A549 (cell line): ENCODE measurements at regions not wholly inside any gene's neighbourhood (a gene's known extent, or its start where the extent isn't known, plus 50 kb on each side); places are given as distances from the start of the nearest gene placed in this dataset.
A peak's percentile ranks its signal among the peaks of the same experiment; 100 is the strongest.

Experiments used
- ATAC-seq, 2 experiments: fragments of 200-7000 bp in 1 of 2; fragments of >200 bp in 1 of 2; cut with Nextera tagmentation in 1 of 2; cut with Tn5 transposase in 1 of 2; 3 replicates each; pipeline versions ENCODE4 v1.8.0 to v1.9.1; 2018 to 2020; ENCODE audit warnings: mild to moderate bottlenecking in 1 of 2, moderate library complexity in 1 of 2
- CTCF ChIA-PET: fragments of 300-600 bp; sonication (Branson Sonifier 250); formaldehyde crosslinking; extraction: SDS; loops from one replicate; lab custom pipeline; 2021; ENCODE audit warnings: antibody characterized with exemption, inconsistent platforms; lab: Yijun Ruan, JAX
- POLR2A ChIA-PET: fragments of 350-600 bp; formaldehyde crosslinking; extraction: SDS; loops from one replicate; lab custom pipeline; 2021; ENCODE audit warnings: antibody characterized with exemption, inconsistent platforms; lab: Yijun Ruan, JAX
- DNase-seq, 2 experiments: peaks; one replicate each; pipeline versions ENCODE4 v3.0.0 to v3.0.0-alpha.2; 2011 to 2016; ENCODE audit warnings: low read depth in 1 of 2, low spot score in 1 of 2
- FAIRE-seq: peaks from 2 replicates; lab custom pipeline; 2011; peaks lifted over from hg19 to GRCh38; lab: Jason Lieb, UNC
- H3K27ac ChIP-seq, 2 experiments: fragments of >200 bp; sonication (Bioruptor Twin); formaldehyde crosslinking; 3 replicates each; pipeline ENCODE4 v1.5.1; 2016 to 2017
- H3K4me1 ChIP-seq: fragments of >200 bp; sonication (Bioruptor Twin); formaldehyde crosslinking; 3 replicates; pipeline ENCODE4 v1.6.1; 2016
- H3K4me2 ChIP-seq: fragments of >200 bp; sonication (Bioruptor Twin); formaldehyde crosslinking; 3 replicates; pipeline ENCODE4 v1.6.1; 2016
- H3K4me3 ChIP-seq: fragments of >200 bp; sonication (Bioruptor Twin); formaldehyde crosslinking; 3 replicates; pipeline ENCODE4 v1.5.1; 2016
- H3K9me3 ChIP-seq: fragments of >200 bp; sonication (Bioruptor Twin); formaldehyde crosslinking; 3 replicates; pipeline ENCODE4 v1.6.1; 2016
- BCL3 ChIP-seq: fragments of >200 bp; sonication (Bioruptor Twin); formaldehyde crosslinking; IDR thresholded peaks from 3 replicates; pipeline ENCODE4 v1.6.1; 2016
- CBX8 ChIP-seq: fragments of 200-600 bp; sonication (generic); IDR thresholded peaks from 2 replicates; pipeline ENCODE4 v1.6.1; 2016
- CEBPB ChIP-seq, 2 experiments: fragments of >200 bp in 1 of 2; sonication (Bioruptor Twin) in 1 of 2; formaldehyde crosslinking in 1 of 2; IDR thresholded peaks; 2 replicates each; pipeline ENCODE4 v1.6.1; 2012 to 2016
- CHD4 ChIP-seq: fragments of 200-600 bp; sonication (generic); IDR thresholded peaks from 2 replicates; pipeline ENCODE4 v1.6.1; 2016; ENCODE audit warnings: antibody characterized with exemption, mild to moderate bottlenecking, borderline replicate concordance
- EHMT2 ChIP-seq: fragments of 200-600 bp; sonication (generic); IDR thresholded peaks from 2 replicates; pipeline ENCODE4 v1.6.1; 2016; ENCODE audit warnings: antibody characterized with exemption, low read depth, mild to moderate bottlenecking, moderate library complexity
- ESRRA ChIP-seq: fragments of 150-350 bp; IDR thresholded peaks from 2 replicates; pipeline ENCODE4 v1.6.1; 2014; ENCODE audit warnings: mild to moderate bottlenecking, low read length, borderline replicate concordance
- GATA3 ChIP-seq: IDR thresholded peaks from 2 replicates; pipeline ENCODE4 v1.6.1; 2012; ENCODE audit warnings: borderline replicate concordance
- HDAC2 ChIP-seq: fragments of 200-600 bp; sonication (generic); IDR thresholded peaks from 2 replicates; pipeline ENCODE4 v1.6.1; 2016
- HEYL ChIP-seq: fragments of 250-450 bp; sonication (Bioruptor Pico); IDR thresholded peaks from 2 replicates; pipeline ENCODE4 v1.8.0; 2021; ENCODE audit warnings: mild to moderate bottlenecking, moderate library complexity
- HMGXB4 ChIP-seq: fragments of 250-450 bp; sonication (Bioruptor Pico); IDR thresholded peaks from 2 replicates; pipeline ENCODE4 v1.5.0; 2021; ENCODE audit warnings: mild to moderate bottlenecking, moderate library complexity, borderline replicate concordance
- HOXB13 ChIP-seq: fragments of 250-450 bp; sonication (Bioruptor Pico); IDR thresholded peaks from 2 replicates; pipeline ENCODE4 v1.5.0; 2020; ENCODE audit warnings: low read depth, mild to moderate bottlenecking, moderate library complexity
- MAFK ChIP-seq: fragments of 450-650 bp; IDR thresholded peaks from 2 replicates; pipeline ENCODE4 v1.6.1; 2014; ENCODE audit not compliant: partially characterized antibody
- MAX ChIP-seq: IDR thresholded peaks from 2 replicates; pipeline ENCODE4 v1.6.1; 2012
- NPAS2 ChIP-seq: fragments of 250-450 bp; sonication (Bioruptor Pico); IDR thresholded peaks from 2 replicates; pipeline ENCODE4 v1.8.0; 2022; ENCODE audit warnings: mild to moderate bottlenecking, moderate library complexity, borderline replicate concordance
- PBX3 ChIP-seq: IDR thresholded peaks from 2 replicates; pipeline ENCODE4 v1.6.1; 2012
- POLR2AphosphoS2 ChIP-seq: conservative IDR thresholded peaks from 2 replicates; pipeline ENCODE4 v1.6.1; 2012; ENCODE audit warnings: low read length, improper control_type of control experiment, inconsistent platforms
- RCOR1 ChIP-seq: fragments of 150-350 bp; IDR thresholded peaks from 2 replicates; pipeline ENCODE4 v1.6.1; 2014; ENCODE audit warnings: antibody characterized with exemption, low read length, low read depth
- RNF2 ChIP-seq: fragments of 200-600 bp; sonication (generic); IDR thresholded peaks from 2 replicates; pipeline ENCODE4 v1.6.1; 2016; ENCODE audit warnings: low read depth, mild to moderate bottlenecking, antibody characterized with exemption, moderate library complexity, borderline replicate concordance
- TFCP2L1 ChIP-seq: fragments of 250-450 bp; sonication (Bioruptor Pico); IDR thresholded peaks from 2 replicates; pipeline ENCODE4 v1.5.0; 2021; ENCODE audit warnings: mild to moderate bottlenecking
- TP53 ChIP-seq: fragments of 250-450 bp; sonication (Bioruptor Pico); IDR thresholded peaks from 2 replicates; pipeline ENCODE4 v1.5.0; 2021; ENCODE audit warnings: mild to moderate bottlenecking, moderate library complexity
- ZFP36 ChIP-seq: fragments of 450-650 bp; IDR thresholded peaks from 2 replicates; pipeline ENCODE4 v1.6.1; 2014; ENCODE audit warnings: borderline replicate concordance; ENCODE audit not compliant: partially characterized antibody
- ZNF302 ChIP-seq: fragments of 250-450 bp; sonication (Bioruptor Pico); IDR thresholded peaks from 2 replicates; pipeline ENCODE4 v1.9.0; 2021; ENCODE audit warnings: inconsistent platforms, mild to moderate bottlenecking, moderate library complexity
- ZSCAN20 ChIP-seq: fragments of 250-450 bp; sonication (Bioruptor Pico); IDR thresholded peaks from 2 replicates; pipeline ENCODE4 v1.8.0; 2022; ENCODE audit warnings: mild to moderate bottlenecking, moderate library complexity
- WGBS: methylation state at CpG from one replicate; pipeline ENCODE4 v1.1.6; 2017; ENCODE audit errors: missing lambda C conversion rate; 5-methylcytosine and 5-hydroxymethylcytosine counted together

GRCh38 chr15:61681038-61681418 lies 379.2 kb downstream of the VPS13C start:
- H3K27ac ChIP-seq, result no peak overlapping the region
- no peak overlapping the region for H3K4me2 ChIP-seq
- ATAC-seq (no peak), FAIRE-seq (no peak), DNase-seq (no peak)
- 12% methylated on average over 2 of the region's 2 CpGs for WGBS
- H3K4me3 ChIP-seq, result no peak overlapping the region
- TF ChIP-seq RNF2, result no peak
- H3K4me1 ChIP-seq, result no peaks in the 10 kb centered on the region
- H3K9me3 ChIP-seq, result 0 out of 3 replicates have a peak, but pooled peaks cover 5% of the 10 kb centered on the region
- ChIA-PET CTCF (no interaction called here), POLR2A (no interaction called here)

- Histone ChIP-seq H3K4me3 (no peak overlapping the region), H3K4me2 (no peak overlapping the region), H3K27ac (no peak overlapping the region)
- no peak for ATAC-seq
- TF ChIP-seq CEBPB (IDR thresholded peaks at IDR 0.05) (no peak), CBX8 (0 out of 2 replicates have a peak, but pooled peaks have one; percentile 64), BCL3 (no peak), PBX3 (no peak)
- TF ChIP-seq, all 56 proteins: peak for 1
- no peak for FAIRE-seq
- ChIA-PET POLR2A (no interaction called here), CTCF (no interaction called here)
- no peaks in the 10 kb centered on the region for H3K4me1 ChIP-seq
- no peak for DNase-seq
- H3K9me3 ChIP-seq, result 0 out of 3 replicates have a peak, but pooled peaks cover 5% of the 10 kb centered on the region
- WGBS, result under 1% methylated on average over 4 of the region's 4 CpGs
Observed at GRCh38 chr15:61680260-61681037, 379.8 kb downstream of the VPS13C start.

- no peak for TF ChIP-seq ZSCAN20
- POLR2A ChIA-PET, result no interaction called here
- H3K4me2 ChIP-seq, result no peak overlapping the region
- WGBS, result 32% methylated on average over 6 of the region's 6 CpGs
- H3K4me1 ChIP-seq, result no peaks in the 10 kb centered on the region
- FAIRE-seq, result no peak
- H3K27ac ChIP-seq, result no peak overlapping the region
- no peak for ATAC-seq
- no peaks in the 10 kb centered on the region for H3K9me3 ChIP-seq
- H3K4me3 ChIP-seq, result no peak overlapping the region
- DNase-seq, result no peak
- CTCF ChIA-PET, result no interaction called here
Observed at GRCh38 chr15:61671736-61672135, 388.5 kb downstream of the VPS13C start.

- no peak for FAIRE-seq
- H3K4me3 ChIP-seq, result no peak overlapping the region
- POLR2A ChIA-PET, result no interaction called here
- TF ChIP-seq RNF2 (no peak), EHMT2 (no peak), RCOR1 (no peak), BCL3 (no peak), HDAC2 (no peak), ZFP36 (no peak), GATA3 (no peak), TFCP2L1 (CRISPR knock-in tag) (no peak), CHD4 (no peak), HEYL (no peak), HOXB13 (CRISPR knock-in tag) (no peak), ZNF302 (CRISPR knock-in tag) (no peak), NPAS2 (CRISPR knock-in tag) (no peak), ESRRA (no peak), MAFK (no peak), HMGXB4 (no peak), POLR2AphosphoS2 (no peak), CEBPB (IDR thresholded peaks at IDR 0.05) (no peak), TP53 (no peak), MAX (no peak)
- TF ChIP-seq, all 56 proteins: peak for 0
- Histone ChIP-seq H3K9me3 (no peaks in the 10 kb centered on the region), H3K4me2 (no peak overlapping the region), H3K4me1 (no peaks in the 10 kb centered on the region), H3K27ac (no peak overlapping the region)
- ATAC-seq (no peak), DNase-seq (no peak)
- CTCF ChIA-PET, result interaction anchor here (1.6 kb wide), 1 partner anchor 167 kb away, joined by 4 read pairs; no protein-coding TSS in a partner anchor
- 55% methylated on average over 12 of the region's 12 CpGs for whole genome bisulfite sequencing
Observed at GRCh38 chr15:61668444-61668843, 391.8 kb downstream of the VPS13C start.
